ENCODE measurements at regions not wholly inside any gene's neighbourhood (a gene's known extent, or its start where the extent isn't known, plus 50 kb on each side); places are given as distances from the start of the nearest gene placed in this dataset.
A peak's percentile ranks its signal among the peaks of the same experiment; 100 is the strongest.

DNA sequence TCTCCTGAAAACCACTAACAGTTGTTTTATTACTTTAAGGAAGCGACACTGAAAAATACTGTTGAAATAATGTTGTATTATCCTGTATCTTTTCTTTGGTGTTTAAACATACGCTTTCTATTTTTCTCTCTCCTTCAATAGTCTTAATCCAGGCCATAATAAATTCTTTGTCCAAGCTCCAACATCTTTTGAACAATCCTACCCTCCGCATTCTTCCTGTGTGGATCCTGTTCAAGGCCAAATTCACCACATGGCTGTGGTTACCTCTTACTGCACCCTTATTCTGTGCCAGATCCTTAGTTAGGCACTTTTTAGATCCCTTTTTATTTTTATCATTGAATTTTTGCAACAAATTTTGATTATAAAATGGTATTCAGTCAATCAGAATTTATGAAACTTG is 1691.5 kb downstream of the MAT2B start:
- no peak for DNase-seq (ENCODE audit: low spot score)

DNA sequence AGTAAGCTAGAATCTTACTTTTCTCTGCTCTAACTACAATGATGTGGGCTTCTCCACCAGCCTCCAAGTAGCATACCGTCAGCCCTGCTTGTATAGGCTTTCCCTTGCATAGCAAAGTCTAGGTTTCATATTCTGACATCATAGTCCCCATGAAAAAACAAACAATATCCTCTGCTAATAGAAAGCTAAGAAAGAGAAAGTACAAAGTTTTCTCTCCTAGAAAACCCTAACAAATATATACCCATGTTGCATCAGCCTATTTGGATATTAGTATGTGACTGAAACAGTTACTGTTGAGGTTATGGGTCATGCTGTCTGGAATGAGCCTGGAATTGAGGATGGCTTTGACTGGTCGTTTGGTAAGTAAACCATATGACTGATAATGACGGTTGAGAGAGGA is 1696.0 kb downstream of the MAT2B start:
- no peak for DNase-seq (ENCODE audit: low spot score)

DNA sequence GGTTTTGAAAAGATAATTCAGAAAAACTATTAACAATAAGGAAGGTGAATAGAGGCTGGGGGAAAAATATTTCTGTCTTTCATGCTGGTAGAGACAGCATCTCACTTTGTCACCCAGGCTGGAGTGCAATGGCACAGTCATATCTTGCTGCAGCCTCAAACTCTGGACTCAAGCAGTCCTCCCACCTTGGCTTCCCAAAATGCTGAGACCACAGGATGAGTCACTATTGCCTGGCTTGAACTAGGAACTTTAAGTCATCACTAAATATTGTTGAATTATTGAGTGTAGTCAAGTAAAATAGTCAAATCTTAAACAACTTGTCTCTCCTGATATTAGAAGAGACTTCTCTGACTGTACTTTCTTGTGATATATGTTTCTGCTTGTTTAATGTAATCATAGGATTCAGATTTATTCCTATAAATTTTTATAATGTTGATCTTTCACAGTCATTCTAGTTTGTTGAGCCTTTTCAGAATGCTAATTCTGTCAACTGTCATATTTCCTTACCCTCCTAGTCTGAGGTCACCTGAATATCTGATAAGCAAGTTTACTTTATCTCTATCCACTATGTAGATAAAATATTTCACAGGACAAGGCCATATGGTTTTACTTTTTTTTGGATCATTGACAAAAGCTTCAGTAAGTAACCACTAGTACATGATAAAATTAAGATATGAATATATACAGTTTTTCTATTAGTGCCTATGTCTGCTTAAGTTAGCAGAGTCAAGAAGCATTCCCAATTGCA is 1696.5 kb downstream of the MAT2B start:
- no peak for DNase-seq (ENCODE audit: low spot score)

DNA sequence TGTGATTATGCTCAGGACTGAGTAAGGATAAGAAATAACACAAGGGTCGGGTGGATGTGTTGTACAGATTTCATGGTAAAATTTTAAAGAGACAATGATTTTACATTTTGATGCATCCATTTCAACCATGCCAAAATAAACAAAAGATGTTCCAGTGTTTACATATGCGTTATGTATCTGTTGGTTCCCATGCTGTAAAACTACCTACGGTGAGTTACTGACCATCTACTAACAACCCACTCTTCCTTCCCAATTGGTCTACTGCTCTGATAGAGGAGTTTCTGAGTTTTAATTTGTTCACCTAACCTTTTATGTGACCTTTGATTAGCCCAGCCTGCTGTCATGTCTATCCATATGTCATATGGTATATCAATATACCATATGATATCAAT is 1697.1 kb downstream of the MAT2B start:
- no peak for DNase-seq (ENCODE audit: low spot score)

DNA sequence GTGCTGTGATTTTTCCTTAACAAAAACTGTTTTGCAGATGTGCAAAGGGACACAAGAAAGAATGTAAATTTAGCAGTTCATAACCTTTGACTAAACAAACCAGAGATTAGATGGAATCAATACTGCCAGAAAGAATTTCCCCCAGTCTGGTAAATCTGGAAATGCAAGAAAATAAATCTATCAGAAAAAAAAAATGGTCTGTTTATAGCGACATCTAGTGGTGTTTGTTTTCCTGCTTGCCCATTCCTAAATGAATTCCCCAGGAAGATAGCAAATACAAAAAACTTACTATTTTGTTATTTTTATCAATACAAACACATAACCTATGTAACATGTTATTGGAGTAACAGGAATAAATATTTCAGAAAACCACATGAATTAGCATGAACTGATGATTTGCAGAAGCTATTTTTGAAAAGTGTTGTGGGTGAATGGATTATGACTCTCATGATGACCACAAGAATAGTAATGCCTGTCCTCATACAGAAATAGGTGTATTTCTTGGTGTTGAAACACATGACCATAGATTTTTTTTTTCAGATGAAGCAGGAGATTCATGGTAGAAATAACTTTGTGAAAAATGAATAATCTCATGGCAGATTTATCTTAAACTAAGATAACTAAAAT is 1703.8 kb downstream of the MAT2B start:
- DNase-seq (ENCODE audit: low spot score) = peak; percentile 36

DNA sequence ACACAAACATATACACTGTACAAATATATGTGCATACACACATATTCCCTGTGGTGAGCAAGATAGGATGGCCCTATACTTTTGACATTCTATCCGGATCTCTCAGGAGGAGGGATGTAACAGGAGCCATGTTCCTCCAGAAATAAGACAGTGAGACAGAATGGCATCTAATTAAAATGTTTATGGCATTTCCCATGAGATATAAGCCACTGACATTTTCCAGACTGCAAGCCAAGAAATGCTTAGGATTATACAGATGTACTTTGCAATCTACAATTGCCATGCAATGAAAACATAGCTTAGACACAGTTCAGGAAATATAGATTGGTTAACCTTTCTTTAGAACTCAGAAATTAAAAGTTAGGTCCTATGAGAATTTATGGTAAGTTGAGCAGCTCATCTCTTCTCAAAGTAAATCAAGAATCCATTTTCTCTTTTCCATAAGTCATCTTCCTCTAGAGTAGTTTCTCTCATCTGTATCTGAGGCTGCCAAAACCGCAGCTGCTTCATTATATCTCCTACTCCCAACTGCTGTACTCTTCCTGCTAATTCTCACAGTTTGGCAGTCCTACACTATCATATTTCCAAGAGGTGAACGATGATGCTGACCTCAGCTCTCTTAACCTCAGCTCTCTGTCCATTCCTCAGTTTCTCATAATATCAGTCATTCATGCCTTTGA is 1719.1 kb downstream of the MAT2B start:
- DNase-seq (ENCODE audit: low spot score) = no peak

DNA sequence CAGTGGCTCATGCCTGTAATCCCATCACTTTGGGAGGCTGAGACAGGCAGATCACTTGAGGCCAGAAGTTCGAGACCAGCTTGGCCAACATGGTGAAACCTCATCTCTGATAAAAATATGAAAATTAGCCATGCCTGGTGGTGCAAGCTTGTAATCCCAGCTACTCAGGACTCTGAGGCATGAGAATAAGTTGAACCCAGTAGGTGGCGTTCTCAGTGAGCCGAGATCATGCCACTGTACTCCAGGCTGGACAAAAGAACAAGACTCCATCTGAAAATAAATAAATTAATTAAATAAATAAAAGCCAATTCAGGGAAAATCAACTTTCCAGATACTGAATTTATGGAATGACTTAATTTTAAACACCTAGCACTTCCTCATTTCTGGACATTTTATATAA is 1722.1 kb downstream of the MAT2B start:
- DNase-seq (ENCODE audit: low spot score) = no peak

DNA sequence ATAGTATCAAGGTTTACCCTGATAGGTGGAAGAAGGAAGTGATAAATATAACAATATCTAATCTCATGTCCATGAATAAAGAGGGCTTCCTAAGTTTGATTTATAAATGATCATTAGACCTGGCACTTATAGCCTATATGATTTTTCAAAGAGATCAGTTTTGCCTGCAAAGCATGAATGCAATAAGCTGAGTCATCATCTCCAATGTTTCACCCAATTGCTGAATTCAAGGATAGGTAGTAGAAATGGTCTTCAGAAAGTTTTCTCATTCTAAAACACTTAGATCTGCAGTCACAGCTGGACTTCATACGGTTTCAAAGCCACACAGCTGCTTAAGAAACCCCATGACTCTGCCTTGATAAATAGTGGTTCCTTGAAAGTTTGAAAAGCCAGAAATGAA is 1722.8 kb downstream of the MAT2B start:
- DNase-seq (ENCODE audit: low spot score) = no peak

DNA sequence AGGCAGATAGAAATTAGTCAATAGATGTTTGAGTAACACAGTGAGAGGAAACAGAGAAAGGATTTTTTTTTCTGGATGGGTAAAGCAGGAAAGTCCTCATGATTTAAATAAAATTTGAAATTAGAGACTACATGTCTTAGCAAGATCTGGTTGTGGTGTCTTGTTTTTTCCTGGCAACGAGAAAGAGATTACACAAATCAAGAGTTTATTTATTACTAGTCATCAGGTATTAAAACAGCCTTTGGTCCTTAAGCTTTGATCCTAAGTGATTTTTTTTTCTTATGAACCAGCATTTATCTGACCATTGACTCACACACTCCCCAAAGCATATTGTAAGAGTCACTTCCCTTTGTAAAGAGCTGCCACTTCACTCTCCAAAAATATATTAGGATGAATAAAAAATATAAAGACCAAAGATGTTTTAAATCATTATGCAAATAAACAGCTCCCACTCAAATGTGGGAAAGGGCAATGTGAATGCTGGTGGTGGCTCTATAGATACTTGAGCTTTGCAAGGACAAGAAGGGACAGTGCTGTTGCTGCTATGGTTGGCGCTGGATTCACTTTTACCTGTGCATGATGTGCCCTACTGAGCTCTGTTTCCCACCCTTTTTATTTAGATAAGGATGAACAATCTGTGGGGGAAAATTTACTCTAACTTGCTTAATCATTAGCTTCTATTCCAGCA is 1726.5 kb downstream of the MAT2B start:
- no peak for DNase-seq (ENCODE audit: low spot score)

DNA sequence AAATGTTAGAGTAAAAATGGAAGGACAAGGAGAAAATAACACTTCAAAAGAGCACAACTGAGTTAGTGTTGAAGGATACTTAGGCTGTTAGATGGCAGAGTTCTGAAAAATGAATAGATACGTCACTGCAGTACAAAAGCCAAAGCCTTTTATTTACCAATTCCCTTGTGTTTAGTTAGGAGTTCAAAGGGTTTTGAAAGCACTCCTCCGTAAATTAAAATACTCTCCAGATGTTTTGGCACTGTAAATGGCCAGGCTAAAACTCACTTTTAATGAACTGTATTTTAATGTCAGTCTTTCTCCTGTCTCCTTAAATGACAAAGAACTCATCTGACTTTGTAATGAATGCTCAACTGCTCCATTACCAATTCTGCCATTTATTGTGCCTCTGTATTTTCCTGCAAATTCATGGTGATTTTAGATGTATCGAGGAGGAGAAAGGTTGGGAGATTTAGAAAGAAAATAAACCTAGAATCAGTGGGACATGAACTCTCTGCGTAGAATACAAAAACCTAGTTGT is 1727.2 kb downstream of the MAT2B start:
- no peak for DNase-seq (ENCODE audit: low spot score)

DNA sequence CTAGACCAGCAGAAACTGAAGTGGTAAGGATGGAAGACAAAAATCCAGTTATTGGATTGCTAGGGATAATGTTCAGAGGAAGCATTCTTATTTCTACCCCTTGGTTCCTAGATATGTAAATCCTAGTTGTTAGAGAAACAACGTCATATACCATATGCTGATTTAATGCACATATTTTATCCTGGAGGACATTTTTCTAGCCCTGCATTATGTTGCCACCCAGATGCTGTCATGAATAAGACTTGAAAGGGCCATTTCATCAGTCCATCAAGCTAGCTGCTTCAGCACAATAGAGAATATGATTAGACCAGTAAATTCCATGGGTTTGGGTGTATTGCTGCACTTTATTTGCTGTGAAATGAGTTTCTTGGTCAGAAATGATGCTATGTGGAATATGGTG is 1736.4 kb downstream of the MAT2B start:
- no peak for DNase-seq (ENCODE audit: low spot score)

DNA sequence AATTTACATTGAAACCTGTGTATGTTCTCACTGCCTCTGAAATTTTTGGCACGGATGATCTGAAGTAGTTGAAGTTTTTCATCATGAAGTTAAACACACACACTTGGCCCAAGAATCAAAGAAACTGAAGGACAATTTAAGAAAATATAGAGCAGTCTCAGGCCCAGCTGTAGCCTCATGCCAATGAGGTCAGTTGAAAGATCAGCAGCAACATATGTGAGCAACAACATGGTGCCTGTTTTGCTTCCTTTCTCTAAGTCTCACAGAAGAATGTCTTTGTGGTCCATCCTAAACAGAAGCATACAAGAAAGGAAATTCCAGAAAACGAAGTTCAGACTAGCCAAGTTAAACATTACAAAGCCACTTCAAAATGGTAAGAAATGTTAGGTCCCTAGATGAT is 1737.2 kb downstream of the MAT2B start:
- no peak for DNase-seq (ENCODE audit: low spot score)

DNA sequence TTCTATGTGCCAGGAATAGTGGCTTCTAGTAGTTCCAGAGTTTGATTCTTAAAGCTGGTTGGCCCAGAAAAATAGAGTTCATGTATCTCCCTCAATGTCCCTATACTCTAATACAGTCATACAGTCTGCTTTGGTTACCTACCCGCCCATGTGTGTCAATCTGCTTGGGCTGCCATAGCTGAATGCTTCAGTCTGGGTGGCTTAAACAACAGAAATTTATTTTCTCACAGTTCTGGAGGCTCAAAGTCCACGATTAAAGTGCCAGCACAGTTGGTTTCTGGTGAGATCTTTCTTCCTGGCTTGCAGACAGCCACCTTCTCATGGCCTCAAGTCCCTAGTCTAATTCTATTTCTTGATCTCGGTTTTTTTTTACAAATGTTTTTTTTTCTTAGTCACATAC is 1739.0 kb downstream of the MAT2B start:
- no peak for DNase-seq (ENCODE audit: low spot score)

DNA sequence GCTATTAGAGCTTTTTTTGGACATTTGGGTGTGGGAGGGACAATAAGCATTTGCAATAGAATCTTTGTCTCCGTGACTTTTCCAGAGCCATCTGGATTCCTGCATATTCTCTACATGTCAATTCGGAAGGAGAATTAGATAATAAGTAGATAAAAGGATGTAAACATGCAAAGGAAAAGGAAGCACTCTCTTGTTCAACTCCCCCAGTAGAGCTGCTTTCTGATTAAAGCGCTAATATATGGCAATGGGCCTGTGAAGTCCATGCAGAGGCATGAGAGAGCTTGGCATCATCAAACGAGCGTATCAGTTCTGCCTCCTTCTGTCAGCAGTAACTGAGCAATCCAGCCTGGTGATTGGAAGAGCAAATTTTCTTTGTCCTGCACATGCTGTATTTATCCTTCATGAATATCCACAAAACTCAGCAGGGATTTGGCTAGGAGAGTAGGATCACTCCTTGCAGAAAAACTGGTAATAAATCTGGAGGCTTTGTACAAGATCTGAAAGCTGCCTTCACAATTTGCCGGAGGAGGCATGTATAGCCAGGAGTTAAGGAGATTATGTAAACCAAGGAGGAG is 1752.9 kb downstream of the MAT2B start:
- no peak for DNase-seq (ENCODE audit: low spot score)

DNA sequence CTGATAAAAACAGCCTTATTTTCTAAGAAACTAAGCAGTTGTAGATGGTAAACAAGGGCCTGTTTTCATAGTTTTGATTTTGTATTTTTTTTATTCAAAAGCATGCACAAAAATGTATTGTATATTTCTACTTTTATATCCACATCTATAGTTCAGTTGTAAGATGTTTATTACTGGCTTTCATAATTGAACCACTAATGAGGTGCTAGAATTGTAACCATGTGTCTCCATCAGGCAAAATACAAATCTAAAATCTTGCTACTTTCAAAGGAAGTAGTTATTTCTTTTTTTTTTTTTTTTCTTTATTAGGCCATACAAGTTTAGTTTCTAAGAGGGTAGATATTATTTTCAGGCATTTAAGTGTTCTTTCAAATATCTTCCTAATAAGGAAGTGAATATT is 1755.0 kb downstream of the MAT2B start:
- DNase-seq (ENCODE audit: low spot score) = no peak

DNA sequence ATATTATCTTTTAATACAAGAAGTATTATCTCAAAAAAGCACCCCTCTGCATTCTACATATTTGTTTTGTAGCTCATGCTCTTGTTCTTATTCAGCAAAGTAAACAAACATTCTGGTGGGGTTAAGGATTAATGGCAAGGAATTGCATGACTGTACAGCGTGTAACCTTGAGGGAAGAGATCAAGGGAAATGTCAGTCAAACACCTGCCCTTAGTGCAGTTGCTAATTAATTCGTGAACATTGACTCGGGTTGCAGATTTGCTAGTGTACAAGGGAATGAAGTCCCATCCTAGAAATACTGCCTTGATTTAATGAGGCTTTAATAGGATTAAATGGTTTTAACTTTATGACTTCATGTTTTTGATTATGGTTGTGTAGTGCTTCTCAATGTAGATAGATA is 1758.1 kb downstream of the MAT2B start:
- DNase-seq (ENCODE audit: low spot score) = no peak

DNA sequence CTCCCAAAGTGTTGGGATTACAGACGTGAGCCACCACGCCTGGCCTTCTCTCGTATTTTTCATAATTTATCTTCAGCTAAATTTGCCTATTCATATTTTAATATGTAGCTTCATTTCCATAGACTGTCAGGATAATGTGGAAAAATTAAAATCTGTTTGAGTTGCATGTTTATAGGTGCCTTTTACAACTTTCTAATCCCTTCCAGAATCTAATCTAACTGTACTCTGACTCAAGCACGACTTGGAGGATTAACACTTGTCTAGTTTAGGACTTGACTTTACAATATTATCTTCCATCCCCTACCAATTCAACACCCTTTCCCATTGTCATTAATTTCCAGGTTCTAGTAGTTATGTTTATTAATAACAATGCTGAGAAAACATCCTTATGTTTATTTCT is 1761.5 kb downstream of the MAT2B start:
- no peak for DNase-seq (ENCODE audit: low spot score)

DNA sequence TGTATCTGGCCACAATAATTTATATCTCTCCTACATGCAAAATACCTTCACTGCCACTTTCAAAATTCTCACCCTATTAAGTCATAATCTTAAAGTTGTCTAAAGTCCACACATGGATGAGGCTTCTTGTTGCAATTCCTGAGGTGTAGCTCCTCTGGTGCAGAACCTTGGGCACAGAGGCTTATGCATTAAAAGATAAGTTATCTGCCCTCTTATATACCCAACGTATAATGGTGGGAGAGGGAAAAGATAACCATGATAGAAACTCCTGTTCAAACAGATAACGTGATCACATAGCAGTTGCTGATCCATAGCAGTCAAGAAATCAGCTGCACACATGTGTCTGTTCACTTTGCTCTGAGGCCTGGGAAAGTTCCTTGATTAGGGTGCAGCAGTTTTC is 1767.0 kb downstream of the MAT2B start:
- DNase-seq (ENCODE audit: low spot score) = no peak

DNA sequence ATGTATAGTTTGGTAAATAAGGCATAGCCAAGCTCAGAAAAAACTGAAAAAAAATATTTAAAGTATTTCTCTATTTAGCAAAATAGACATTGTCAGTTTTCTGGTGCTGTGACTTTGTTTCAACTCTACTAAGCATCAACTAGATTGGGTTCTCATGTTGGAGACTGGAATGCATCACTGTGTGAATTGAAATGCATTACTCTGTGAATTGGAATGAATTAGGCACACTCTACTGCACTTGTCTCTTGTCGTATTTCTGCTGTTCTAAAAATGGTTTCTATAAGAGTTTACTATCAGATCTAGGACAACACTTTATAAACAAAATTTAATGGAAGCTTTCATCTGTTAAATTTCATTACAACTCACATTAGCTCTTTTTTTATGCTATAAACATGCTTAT is 1772.2 kb downstream of the MAT2B start:
- no peak for DNase-seq (ENCODE audit: low spot score)

DNA sequence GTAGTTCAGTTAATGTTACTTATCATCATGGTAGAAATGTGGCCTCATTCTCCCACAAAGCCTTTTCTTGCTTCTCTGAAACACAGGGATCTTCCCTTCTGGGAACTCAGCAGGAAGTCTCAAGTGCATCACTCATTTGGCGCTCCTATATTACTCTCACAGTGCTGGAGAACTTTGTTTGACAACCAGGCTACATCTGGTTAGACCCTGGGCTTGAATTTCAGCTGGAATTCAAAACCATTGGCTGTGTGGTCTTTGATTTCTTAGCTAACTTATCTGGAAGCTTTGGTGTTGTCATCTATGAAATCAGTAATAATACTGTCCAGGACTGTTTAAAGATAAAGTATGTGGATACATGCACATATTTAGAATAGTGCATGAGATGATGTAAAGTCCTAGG is 1777.1 kb downstream of the MAT2B start:
- no peak for DNase-seq (ENCODE audit: low spot score)

DNA sequence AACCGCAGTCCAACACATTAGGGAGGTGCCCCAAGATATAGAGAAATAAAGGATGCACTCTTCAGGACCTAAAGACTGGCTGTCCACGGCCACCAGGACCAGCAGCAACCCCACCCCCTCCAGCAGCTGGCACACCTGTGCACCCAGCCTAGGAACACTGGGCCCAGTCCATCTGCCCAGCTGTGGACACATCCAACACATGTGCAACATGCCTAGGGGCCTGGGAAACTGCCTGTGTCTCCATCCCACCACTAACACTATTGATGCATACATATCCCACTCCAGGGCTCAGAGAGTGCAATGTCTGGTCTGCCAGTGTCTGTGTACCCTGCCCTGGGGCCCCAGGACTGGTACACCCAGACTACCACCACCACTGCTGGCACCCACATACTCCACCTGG is 1781.3 kb downstream of the MAT2B start:
- no peak for DNase-seq (ENCODE audit: low spot score)

DNA sequence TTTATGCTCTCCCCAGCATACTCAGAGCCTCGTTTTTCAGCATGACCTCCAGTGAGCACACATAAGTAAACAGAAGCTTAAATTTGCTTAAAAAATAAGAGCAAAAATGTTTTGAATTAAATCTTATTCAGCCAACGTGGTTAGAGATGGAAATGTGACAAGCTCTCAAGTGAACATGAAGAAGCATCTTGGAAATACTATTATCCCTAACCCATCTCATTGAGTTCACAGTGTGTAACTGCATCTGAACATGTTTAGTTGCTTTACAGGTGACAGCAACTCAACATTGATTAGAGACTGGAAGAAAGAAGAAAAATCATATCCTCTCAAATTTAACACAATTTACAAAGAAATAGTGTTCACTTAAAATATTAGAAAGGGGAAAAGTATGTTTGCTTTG is 1785.1 kb downstream of the MAT2B start:
- DNase-seq (ENCODE audit: low spot score) = no peak
